Erythroblast (primary cell): ENCODE measurements at regions not wholly inside any gene's neighbourhood (a gene's known extent, or its start where the extent isn't known, plus 50 kb on each side); places are given as distances from the start of the nearest gene placed in this dataset.

Experiments
- GATA1 ChIP-seq: IDR thresholded peaks from 2 replicates; pipeline ENCODE4 v1.6.1; 2011; ENCODE audit warnings: low read depth, mild to moderate bottlenecking, control low read depth, low read length, moderate library complexity
- POLR2A ChIP-seq: IDR thresholded peaks from 2 replicates; pipeline ENCODE4 v1.6.1; 2011; ENCODE audit warnings: mild to moderate bottlenecking, low read length

DNA sequence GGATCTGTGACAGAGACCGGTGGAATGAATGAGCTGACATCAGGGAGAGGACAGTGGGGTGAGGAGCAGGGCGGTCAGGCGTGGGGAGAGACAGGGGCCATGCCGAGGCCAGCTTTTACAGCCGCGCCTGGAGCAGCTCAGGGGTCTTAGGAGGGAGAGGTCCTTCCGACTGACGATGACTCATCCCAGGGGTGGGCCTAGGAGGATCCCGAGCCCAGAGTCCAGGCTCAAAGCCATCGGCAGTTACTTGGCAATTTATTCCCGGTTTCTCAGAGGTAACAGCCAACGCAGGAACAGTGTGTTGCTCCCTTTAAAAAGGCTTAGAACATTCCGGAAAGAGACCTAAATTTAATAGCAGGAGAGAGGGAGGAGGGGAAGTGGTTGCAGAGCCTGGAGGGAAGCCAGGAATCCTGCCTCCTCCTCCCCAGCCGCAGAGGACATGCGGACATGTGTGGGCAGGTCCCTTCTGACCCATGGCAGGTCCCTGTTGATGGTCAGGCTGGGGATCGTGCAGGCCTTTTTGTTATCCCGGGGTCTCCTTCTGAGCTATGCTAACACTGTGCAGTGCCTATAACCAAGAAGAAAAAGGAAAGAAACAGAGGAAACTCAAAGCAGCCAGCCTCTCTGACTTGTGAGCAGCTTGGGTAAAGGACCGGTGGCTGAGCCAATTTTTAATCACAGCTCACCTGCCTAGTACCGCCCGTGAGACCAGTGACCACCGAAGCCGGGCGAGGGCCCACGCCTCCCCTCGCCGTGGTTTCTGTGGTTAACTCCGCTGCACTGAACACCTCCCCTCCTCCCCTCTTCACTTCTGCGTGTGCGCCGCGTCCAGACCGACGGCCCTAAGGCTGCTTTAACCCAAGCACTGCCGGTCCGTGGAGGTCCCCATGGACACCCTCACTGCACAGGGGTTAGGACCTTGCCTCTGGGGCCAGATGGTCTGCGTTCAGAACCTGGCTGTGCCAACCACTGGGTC, 392.4 kb upstream of the PROK2 start:
- TF ChIP-seq POLR2A: no peak
- TF ChIP-seq GATA1: no peak
